K562 (cell line): ENCODE measurements at regions not wholly inside any gene's neighbourhood (a gene's known extent, or its start where the extent isn't known, plus 50 kb on each side); places are given as distances from the start of the nearest gene placed in this dataset.

ENCODE experiments used
- BRD9 ChIP-seq: fragments of 450-650 bp; IDR thresholded peaks from 2 replicates; pipeline ENCODE4 v1.6.1; 2018; ENCODE audit warnings: low read depth; ENCODE audit not compliant: partially characterized antibody
- FOXJ2 ChIP-seq: fragments of 200-800 bp; sonication (Bioruptor generic); IDR thresholded peaks from 2 replicates; pipeline ENCODE4 v1.6.1; 2016; ENCODE audit warnings: missing genetic modification characterization, missing compliant biosample characterization
- FOXK2 ChIP-seq, 2 experiments: fragments of 450-650 bp; IDR thresholded peaks in 1 of 2; conservative IDR thresholded peaks in 1 of 2; 2 replicates each; pipeline ENCODE4 v1.6.1; 2016; ENCODE audit warnings: low read depth in 2 of 2, mild to moderate bottlenecking in 1 of 2
- NCOA2 ChIP-seq, 2 experiments: fragments of 450-650 bp; IDR thresholded peaks; 2 replicates each; pipeline ENCODE4 v1.6.1; 2018; ENCODE audit warnings: mild to moderate bottlenecking in 2 of 2, moderate library complexity in 1 of 2; ENCODE audit not compliant: partially characterized antibody in 2 of 2
- NRF1 ChIP-seq, 2 experiments: fragments of 450-650 bp; IDR thresholded peaks in 1 of 2; conservative IDR thresholded peaks in 1 of 2; 2 replicates each; pipeline ENCODE4 v1.6.1; 2014; ENCODE audit warnings: mild to moderate bottlenecking in 2 of 2
- NUFIP1 ChIP-seq: fragments of 450-650 bp; IDR thresholded peaks from 2 replicates; pipeline ENCODE4 v1.6.1; 2018; ENCODE audit not compliant: partially characterized antibody
- PML ChIP-seq: IDR thresholded peaks from 2 replicates; pipeline ENCODE4 v1.6.1; 2012; ENCODE audit warnings: low read length, inconsistent platforms
- RBM14 ChIP-seq: fragments of 200-400 bp; formaldehyde crosslinking; IDR thresholded peaks from 2 replicates; pipeline ENCODE4 v1.6.1; 2018; ENCODE audit warnings: low read depth, mild to moderate bottlenecking, low read length, moderate library complexity, borderline replicate concordance; ENCODE audit not compliant: insufficient read depth
- SOX6 ChIP-seq: fragments of 450-650 bp; IDR thresholded peaks from 2 replicates; pipeline ENCODE4 v1.6.1; 2014; ENCODE audit warnings: mild to moderate bottlenecking
- TEAD4 ChIP-seq, 2 experiments: sonication (generic) in 1 of 2; formaldehyde crosslinking in 1 of 2; IDR thresholded peaks; 2 replicates each; pipeline versions ENCODE4 v1.6.1 to v1.8.0; 2012 to 2022; ENCODE audit warnings: borderline replicate concordance in 1 of 2, inconsistent platforms in 1 of 2, low read length in 1 of 2, mild to moderate bottlenecking in 1 of 2, missing genetic modification reagents in 1 of 2
- ZNF384 ChIP-seq: IDR thresholded peaks from 2 replicates; pipeline ENCODE4 v1.6.1; 2012; ENCODE audit warnings: low read depth, low read length, improper control_type of control experiment
- TF ChIP-seq, protein P1 (sequence below): fragments of 450-650 bp; IDR thresholded peaks from 2 replicates; pipeline ENCODE4 v1.6.1; 2016; ENCODE audit warnings: low read depth
- TF ChIP-seq, protein P2 (sequence below): fragments of 450-650 bp; IDR thresholded peaks from 2 replicates; pipeline ENCODE4 v1.6.1; 2017; ENCODE audit warnings: antibody characterized with exemption, mild to moderate bottlenecking

DNA sequence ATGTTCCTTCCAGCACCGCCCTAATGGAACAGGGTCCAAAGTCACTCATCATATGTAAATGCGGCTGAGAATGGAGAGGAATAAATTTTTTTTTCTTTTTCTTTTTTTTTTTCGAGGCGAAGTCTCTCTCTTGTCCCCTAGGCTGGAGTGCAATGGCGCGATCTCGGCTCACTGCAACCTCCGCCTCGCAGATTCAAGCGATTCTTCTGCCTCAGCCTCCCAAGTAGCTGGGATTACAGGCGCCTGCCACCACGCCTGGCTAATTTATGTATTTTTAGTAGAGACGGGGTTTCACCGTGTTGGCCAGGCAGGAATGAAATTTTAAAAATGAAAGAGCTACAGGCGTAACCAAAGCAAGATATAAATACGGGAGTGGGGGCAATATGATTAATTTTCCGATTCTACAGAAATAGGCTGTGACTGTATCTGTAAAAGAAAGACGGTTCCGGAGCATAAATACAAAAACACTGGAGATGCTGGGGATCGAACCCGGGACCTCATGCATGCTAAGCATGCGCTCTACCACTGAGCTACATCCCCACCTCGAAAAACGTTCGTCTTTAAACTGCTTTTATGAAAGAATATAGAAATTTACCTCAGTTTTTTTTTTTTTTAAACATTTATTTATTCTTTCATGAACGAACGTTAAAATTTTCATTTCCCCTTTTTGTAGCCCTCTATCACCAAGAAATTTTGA, 132.2 kb downstream of the GPX5 start (continued):
- TF ChIP-seq, protein P1, sequence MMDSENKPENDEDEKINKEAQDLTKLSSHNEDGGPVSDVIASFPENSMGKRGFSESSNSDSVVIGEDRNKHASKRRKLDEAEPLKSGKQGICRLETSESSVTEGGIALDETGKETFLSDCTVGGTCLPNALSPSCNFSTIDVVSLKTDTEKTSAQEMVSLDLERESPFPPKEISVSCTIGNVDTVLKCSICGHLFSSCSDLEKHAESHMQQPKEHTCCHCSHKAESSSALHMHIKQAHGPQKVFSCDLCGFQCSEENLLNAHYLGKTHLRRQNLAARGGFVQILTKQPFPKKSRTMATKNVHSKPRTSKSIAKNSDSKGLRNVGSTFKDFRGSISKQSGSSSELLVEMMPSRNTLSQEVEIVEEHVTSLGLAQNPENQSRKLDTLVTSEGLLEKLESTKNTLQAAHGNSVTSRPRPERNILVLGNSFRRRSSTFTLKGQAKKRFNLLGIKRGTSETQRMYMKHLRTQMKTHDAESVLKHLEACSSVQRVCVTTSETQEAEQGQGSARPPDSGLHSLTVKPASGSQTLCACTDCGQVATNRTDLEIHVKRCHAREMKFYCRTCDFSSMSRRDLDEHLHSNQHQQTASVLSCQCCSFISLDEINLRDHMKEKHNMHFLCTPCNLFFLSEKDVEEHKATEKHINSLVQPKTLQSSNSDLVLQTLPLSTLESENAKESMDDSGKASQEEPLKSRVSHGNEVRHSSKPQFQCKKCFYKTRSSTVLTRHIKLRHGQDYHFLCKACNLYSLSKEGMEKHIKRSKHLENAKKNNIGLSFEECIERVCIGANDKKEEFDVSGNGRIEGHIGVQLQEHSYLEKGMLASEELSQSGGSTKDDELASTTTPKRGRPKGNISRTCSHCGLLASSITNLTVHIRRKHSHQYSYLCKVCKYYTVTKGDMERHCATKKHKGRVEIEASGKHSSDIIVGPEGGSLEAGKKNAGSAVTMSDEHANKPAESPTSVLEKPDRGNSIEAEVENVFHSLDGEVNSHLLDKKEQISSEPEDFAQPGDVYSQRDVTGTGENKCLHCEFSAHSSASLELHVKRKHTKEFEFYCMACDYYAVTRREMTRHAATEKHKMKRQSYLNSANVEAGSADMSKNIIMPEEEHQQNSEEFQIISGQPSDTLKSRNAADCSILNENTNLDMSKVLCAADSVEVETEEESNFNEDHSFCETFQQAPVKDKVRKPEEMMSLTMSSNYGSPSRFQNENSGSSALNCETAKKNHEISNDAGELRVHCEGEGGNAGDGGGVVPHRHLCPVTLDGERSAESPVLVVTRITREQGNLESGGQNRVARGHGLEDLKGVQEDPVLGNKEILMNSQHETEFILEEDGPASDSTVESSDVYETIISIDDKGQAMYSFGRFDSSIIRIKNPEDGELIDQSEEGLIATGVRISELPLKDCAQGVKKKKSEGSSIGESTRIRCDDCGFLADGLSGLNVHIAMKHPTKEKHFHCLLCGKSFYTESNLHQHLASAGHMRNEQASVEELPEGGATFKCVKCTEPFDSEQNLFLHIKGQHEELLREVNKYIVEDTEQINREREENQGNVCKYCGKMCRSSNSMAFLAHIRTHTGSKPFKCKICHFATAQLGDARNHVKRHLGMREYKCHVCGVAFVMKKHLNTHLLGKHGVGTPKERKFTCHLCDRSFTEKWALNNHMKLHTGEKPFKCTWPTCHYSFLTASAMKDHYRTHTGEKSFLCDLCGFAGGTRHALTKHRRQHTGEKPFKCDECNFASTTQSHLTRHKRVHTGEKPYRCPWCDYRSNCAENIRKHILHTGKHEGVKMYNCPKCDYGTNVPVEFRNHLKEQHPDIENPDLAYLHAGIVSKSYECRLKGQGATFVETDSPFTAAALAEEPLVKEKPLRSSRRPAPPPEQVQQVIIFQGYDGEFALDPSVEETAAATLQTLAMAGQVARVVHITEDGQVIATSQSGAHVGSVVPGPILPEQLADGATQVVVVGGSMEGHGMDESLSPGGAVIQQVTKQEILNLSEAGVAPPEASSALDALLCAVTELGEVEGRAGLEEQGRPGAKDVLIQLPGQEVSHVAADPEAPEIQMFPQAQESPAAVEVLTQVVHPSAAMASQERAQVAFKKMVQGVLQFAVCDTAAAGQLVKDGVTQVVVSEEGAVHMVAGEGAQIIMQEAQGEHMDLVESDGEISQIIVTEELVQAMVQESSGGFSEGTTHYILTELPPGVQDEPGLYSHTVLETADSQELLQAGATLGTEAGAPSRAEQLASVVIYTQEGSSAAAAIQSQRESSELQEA: peak; percentile 68; the same call in 1 of the 2 replicates
- TF ChIP-seq NRF1 (conservative IDR thresholded peaks at IDR 0.05 in 1 of 2, IDR thresholded peaks at IDR 0.05 in 1 of 2) (peak; percentile 55 to 57; a peak in 2 of 4 replicates), NUFIP1 (no peak), TEAD4 (IDR thresholded peaks at IDR 0.05; ENCODE audit: low read length) (peak; percentile 85), TEAD4 (CRISPR knock-in tag; IDR thresholded peaks at IDR 0.05; ENCODE audit: borderline replicate concordance) (no peak), PML (peak; percentile 54; the same call in 1 of the 2 replicates), BRD9 (peak; percentile 98), FOXJ2 (tag) (peak; percentile 66; the same call in 1 of the 2 replicates), SOX6 (no peak; the same call in 1 of the 2 replicates), ZNF384 (peak; percentile 98), FOXK2 (conservative IDR thresholded peaks at IDR 0.05 in 1 of 2, IDR thresholded peaks at IDR 0.05 in 1 of 2; ENCODE audit: low read depth in 2 of 2) (0 out of 4 replicates have a peak, but pooled peaks of 1 of the 2 experiments have one; percentile 45), NCOA2 (IDR thresholded peaks at IDR 0.05; ENCODE audit: partially characterized antibody in 2 of 2) (peak in 1 of 2 experiments; percentile 73), RBM14 (no peak)
- TF ChIP-seq, protein P2, sequence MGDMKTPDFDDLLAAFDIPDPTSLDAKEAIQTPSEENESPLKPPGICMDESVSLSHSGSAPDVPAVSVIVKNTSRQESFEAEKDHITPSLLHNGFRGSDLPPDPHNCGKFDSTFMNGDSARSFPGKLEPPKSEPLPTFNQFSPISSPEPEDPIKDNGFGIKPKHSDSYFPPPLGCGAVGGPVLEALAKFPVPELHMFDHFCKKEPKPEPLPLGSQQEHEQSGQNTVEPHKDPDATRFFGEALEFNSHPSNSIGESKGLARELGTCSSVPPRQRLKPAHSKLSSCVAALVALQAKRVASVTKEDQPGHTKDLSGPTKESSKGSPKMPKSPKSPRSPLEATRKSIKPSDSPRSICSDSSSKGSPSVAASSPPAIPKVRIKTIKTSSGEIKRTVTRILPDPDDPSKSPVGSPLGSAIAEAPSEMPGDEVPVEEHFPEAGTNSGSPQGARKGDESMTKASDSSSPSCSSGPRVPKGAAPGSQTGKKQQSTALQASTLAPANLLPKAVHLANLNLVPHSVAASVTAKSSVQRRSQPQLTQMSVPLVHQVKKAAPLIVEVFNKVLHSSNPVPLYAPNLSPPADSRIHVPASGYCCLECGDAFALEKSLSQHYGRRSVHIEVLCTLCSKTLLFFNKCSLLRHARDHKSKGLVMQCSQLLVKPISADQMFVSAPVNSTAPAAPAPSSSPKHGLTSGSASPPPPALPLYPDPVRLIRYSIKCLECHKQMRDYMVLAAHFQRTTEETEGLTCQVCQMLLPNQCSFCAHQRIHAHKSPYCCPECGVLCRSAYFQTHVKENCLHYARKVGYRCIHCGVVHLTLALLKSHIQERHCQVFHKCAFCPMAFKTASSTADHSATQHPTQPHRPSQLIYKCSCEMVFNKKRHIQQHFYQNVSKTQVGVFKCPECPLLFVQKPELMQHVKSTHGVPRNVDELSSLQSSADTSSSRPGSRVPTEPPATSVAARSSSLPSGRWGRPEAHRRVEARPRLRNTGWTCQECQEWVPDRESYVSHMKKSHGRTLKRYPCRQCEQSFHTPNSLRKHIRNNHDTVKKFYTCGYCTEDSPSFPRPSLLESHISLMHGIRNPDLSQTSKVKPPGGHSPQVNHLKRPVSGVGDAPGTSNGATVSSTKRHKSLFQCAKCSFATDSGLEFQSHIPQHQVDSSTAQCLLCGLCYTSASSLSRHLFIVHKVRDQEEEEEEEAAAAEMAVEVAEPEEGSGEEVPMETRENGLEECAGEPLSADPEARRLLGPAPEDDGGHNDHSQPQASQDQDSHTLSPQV: peak; percentile 84
